ENCODE measurements at regions not wholly inside any gene's neighbourhood (a gene's known extent, or its start where the extent isn't known, plus 50 kb on each side); places are given as distances from the start of the nearest gene placed in this dataset.

- H3K4me3 ChIP-seq (ENCODE audit: low read length): no peak overlapping the region
- no peak for TF ChIP-seq CTCF (conservative IDR thresholded peaks at IDR 0.05; ENCODE audit: low read length)
- no peak for DNase-seq (ENCODE audit: low read depth)
Measured at GRCh38 chr4:38609614-38610013, 54.4 kb upstream of the KLF3 start.

GRCh38 chr4:38610521-38610920, 53.5 kb upstream of the KLF3 start:
- no peak for TF ChIP-seq CTCF (conservative IDR thresholded peaks at IDR 0.05; ENCODE audit: low read length)
- H3K4me3 ChIP-seq (ENCODE audit: low read length): no peak overlapping the region
- no peak for DNase-seq (ENCODE audit: low read depth)

DNA sequence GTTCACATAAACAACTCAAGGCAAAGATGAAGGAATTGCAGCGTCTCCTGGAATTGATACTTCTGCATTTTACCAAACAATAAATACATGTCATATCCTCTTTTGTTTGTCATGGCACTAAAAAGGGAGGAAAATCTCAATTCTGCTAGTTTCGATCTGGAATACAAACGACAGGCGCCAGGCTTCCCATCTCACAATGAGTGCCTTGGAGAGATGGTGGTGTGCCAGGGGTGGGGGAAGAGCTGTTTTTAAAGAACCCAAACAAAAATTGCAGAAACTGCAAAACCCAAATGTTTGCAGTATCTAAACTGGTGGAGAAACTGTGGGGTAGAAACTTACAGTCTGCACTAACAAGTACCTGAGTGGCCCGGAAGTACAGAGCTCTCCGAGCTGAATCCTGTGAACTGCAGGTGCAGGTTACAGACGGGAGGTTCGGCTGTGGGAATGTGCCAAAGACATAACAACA, 53.0 kb upstream of the KLF3 start:
- no peak overlapping the region for H3K4me3 ChIP-seq (ENCODE audit: low read length)
- no peak for DNase-seq (ENCODE audit: low read depth)
- TF ChIP-seq CTCF (conservative IDR thresholded peaks at IDR 0.05; ENCODE audit: low read length): no peak

DNA sequence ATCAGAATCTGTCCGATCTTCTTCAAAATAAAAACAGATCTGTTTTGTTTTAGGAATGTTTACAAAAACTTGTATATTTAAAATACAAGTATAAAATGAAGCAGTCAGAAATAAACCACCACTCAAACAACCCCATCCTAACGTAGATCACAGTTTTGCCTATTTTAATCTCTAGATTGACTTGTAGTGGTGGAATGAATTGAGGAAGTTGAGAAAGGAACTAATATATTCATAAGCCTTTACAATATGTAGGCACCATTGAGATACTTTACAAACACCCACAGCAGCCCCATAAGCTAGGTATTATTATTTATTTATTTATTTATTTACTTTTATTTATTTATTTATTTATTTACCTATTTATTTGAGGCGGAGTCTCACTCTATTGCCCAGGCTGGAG, 52.3 kb upstream of the KLF3 start:
- TF ChIP-seq CTCF (conservative IDR thresholded peaks at IDR 0.05; ENCODE audit: low read length): no peak
- H3K4me3 ChIP-seq (ENCODE audit: low read length): no peak overlapping the region
- DNase-seq (ENCODE audit: low read depth): no peak

DNA sequence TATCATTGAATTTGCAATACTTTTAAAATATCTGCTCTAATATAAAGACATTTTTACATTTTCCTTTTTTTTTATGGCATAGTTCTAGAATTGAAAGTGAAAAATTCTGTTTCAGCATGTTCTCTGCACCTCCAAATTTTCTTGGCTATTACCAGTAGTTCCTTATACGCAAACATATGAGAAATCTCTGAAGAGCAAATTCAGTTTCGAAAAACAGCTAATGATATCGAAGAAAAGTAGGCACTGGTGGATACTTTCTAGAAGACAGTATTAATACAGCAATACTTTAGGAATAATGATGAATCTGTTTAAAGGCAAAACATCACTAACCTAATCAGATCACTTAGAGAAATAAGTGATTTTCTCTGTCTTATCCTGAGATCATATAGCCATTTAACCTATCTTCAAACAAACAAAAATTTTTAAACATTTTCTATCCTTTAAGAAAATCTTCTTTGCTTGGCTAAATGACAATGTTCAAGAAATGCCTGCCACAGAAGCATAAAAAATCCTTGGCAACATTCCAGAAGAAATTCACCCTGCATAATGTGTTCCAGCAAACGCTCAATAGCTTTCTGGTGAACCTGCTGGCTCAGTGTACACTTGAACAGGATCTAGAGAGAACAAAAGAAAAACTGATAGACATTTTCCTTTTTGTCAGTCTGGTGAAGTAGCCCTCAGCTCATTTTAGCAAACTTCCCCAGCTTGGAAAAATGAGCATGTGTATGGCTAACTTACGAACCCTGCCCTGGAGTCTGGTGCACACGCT, 51.2 kb upstream of the KLF3 start:
- TF ChIP-seq CTCF (conservative IDR thresholded peaks at IDR 0.05; ENCODE audit: low read length): no peak
- DNase-seq (ENCODE audit: low read depth): no peak
- no peak overlapping the region for H3K4me3 ChIP-seq (ENCODE audit: low read length)

All from AG10803 (cell line).